OCI-LY1 (cell line): ENCODE measurements at regions not wholly inside any gene's neighbourhood (a gene's known extent, or its start where the extent isn't known, plus 50 kb on each side); places are given as distances from the start of the nearest gene placed in this dataset.

Source experiments
- EZH2 ChIP-seq: fragments of 200-600 bp; sonication (generic), shearing (Covaris generic); IDR thresholded peaks from 2 replicates; pipeline ENCODE4 v1.8.0; 2017; ENCODE audit warnings: borderline replicate concordance, mixed run types, mild to moderate bottlenecking, antibody characterized with exemption, low read length, moderate library complexity, mixed read lengths
- TF ChIP-seq, protein P1 (sequence below): fragments of 200-600 bp; sonication (generic), shearing (Covaris generic); IDR thresholded peaks from 2 replicates; pipeline ENCODE4 v1.5.1; 2017; ENCODE audit warnings: mild to moderate bottlenecking, antibody characterized with exemption, low read length, moderate library complexity, mixed read lengths

DNA sequence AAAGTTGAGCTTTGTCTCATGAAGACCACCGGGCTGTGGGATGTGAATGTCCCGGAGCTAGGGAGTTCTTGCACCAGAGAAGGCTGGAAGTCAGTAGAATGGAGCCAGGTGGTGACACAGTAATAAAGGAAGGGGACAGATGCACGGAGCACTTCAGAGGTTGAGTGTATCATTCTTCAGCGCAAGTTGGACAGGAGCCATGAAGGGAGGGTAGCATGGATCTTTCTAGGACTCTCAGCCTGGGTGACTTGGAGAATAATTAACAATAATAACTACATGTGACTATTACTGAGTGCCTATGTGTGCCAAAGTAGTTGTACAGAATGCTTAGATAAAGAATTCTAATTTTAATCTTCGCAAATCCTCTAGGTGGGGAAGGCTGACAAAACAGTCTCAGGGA, 258.7 kb upstream of the AJAP1 start:
- TF ChIP-seq, protein P1, sequence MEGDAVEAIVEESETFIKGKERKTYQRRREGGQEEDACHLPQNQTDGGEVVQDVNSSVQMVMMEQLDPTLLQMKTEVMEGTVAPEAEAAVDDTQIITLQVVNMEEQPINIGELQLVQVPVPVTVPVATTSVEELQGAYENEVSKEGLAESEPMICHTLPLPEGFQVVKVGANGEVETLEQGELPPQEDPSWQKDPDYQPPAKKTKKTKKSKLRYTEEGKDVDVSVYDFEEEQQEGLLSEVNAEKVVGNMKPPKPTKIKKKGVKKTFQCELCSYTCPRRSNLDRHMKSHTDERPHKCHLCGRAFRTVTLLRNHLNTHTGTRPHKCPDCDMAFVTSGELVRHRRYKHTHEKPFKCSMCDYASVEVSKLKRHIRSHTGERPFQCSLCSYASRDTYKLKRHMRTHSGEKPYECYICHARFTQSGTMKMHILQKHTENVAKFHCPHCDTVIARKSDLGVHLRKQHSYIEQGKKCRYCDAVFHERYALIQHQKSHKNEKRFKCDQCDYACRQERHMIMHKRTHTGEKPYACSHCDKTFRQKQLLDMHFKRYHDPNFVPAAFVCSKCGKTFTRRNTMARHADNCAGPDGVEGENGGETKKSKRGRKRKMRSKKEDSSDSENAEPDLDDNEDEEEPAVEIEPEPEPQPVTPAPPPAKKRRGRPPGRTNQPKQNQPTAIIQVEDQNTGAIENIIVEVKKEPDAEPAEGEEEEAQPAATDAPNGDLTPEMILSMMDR, result no peak
- no peak for TF ChIP-seq EZH2
